ENCODE measurements at regions not wholly inside any gene's neighbourhood (a gene's known extent, or its start where the extent isn't known, plus 50 kb on each side); places are given as distances from the start of the nearest gene placed in this dataset.

- H3K79me2 ChIP-seq (ENCODE audit: insufficient read depth, low read length), result no peaks in the 10 kb centered on the region
- no peaks in the 10 kb centered on the region for H3K9me3 ChIP-seq (ENCODE audit: low read length)
- H3F3A ChIP-seq (ENCODE audit: insufficient read depth, low read length), result no peaks in the 10 kb centered on the region
- H3K4me3 ChIP-seq (ENCODE audit: low read depth, low read length, poor library complexity, severe bottlenecking), result no peak overlapping the region
- H3K4me1 ChIP-seq (ENCODE audit: insufficient read depth, low read length, severe bottlenecking), result no peaks in the 10 kb centered on the region
- no peaks in the 10 kb centered on the region for H3K27me3 ChIP-seq (ENCODE audit: insufficient read depth, low read length)
- no peak overlapping the region for H3K9ac ChIP-seq (ENCODE audit: low read length)
- H4K20me1 ChIP-seq (ENCODE audit: insufficient read depth, low read length), result no peaks in the 10 kb centered on the region
- H3K27ac ChIP-seq (ENCODE audit: low read depth, low read length, poor library complexity, severe bottlenecking), result no peak overlapping the region
- H2AFZ ChIP-seq (ENCODE audit: low read length), result no peak overlapping the region
- no peaks in the 10 kb centered on the region for H3K36me3 ChIP-seq (ENCODE audit: insufficient read depth, low read length)
- H3K4me2 ChIP-seq (ENCODE audit: low read length), result no peak overlapping the region
- TF ChIP-seq CTCF (IDR thresholded peaks at IDR 0.05; ENCODE audit: low read length), result no peak
- no peak for TF ChIP-seq EZH2 (IDR thresholded peaks at IDR 0.05; ENCODE audit: borderline replicate concordance, low read length)
- no peaks in the 10 kb centered on the region for H3K9me2 ChIP-seq (ENCODE audit: low read depth, low read length)
Measured at GRCh38 chrX:97897998-97898397, 1014.3 kb downstream of the RPA4 start.

- Histone ChIP-seq H3K36me3 (ENCODE audit: insufficient read depth, low read length) (no peaks in the 10 kb centered on the region), H3K9ac (ENCODE audit: low read length) (no peak overlapping the region), H3K79me2 (ENCODE audit: insufficient read depth, low read length) (no peaks in the 10 kb centered on the region), H3K4me2 (ENCODE audit: low read length) (no peak overlapping the region), H3K27ac (ENCODE audit: low read depth, low read length, poor library complexity, severe bottlenecking) (no peak overlapping the region), H3K4me3 (ENCODE audit: low read depth, low read length, poor library complexity, severe bottlenecking) (no peak overlapping the region), H4K20me1 (ENCODE audit: insufficient read depth, low read length) (no peaks in the 10 kb centered on the region), H3F3A (ENCODE audit: insufficient read depth, low read length) (no peaks in the 10 kb centered on the region), H2AFZ (ENCODE audit: low read length) (no peak overlapping the region), H3K27me3 (ENCODE audit: insufficient read depth, low read length) (no peaks in the 10 kb centered on the region), H3K9me3 (ENCODE audit: low read length) (no peaks in the 10 kb centered on the region), H3K4me1 (ENCODE audit: insufficient read depth, low read length, severe bottlenecking) (no peaks in the 10 kb centered on the region), H3K9me2 (ENCODE audit: low read depth, low read length) (no peaks in the 10 kb centered on the region)
- TF ChIP-seq CTCF (IDR thresholded peaks at IDR 0.05; ENCODE audit: low read length) (no peak), EZH2 (IDR thresholded peaks at IDR 0.05; ENCODE audit: borderline replicate concordance, low read length) (no peak)
Measured at GRCh38 chrX:97898798-97899197, 1015.1 kb downstream of the RPA4 start.

GRCh38 chrX:97907791-97908190 is 1024.1 kb downstream of the RPA4 start:
- Histone ChIP-seq H3K27ac (ENCODE audit: low read depth, low read length, poor library complexity, severe bottlenecking) (no peak overlapping the region), H3K79me2 (ENCODE audit: insufficient read depth, low read length) (no peaks in the 10 kb centered on the region), H2AFZ (ENCODE audit: low read length) (no peak overlapping the region), H3K9me2 (ENCODE audit: low read depth, low read length) (no peaks in the 10 kb centered on the region), H3F3A (ENCODE audit: insufficient read depth, low read length) (no peaks in the 10 kb centered on the region), H3K4me3 (ENCODE audit: low read depth, low read length, poor library complexity, severe bottlenecking) (no peak overlapping the region), H3K4me1 (ENCODE audit: insufficient read depth, low read length, severe bottlenecking) (peaks cover 9% of the 10 kb centered on the region), H3K4me2 (ENCODE audit: low read length) (no peak overlapping the region), H3K9me3 (ENCODE audit: low read length) (no peaks in the 10 kb centered on the region), H4K20me1 (ENCODE audit: insufficient read depth, low read length) (no peaks in the 10 kb centered on the region), H3K36me3 (ENCODE audit: insufficient read depth, low read length) (no peaks in the 10 kb centered on the region), H3K9ac (ENCODE audit: low read length) (no peak overlapping the region), H3K27me3 (ENCODE audit: insufficient read depth, low read length) (no peaks in the 10 kb centered on the region)
- TF ChIP-seq EZH2 (IDR thresholded peaks at IDR 0.05; ENCODE audit: borderline replicate concordance, low read length) (no peak), CTCF (IDR thresholded peaks at IDR 0.05; ENCODE audit: low read length) (no peak)
